T-cell (primary cell): ENCODE measurements at regions not wholly inside any gene's neighbourhood (a gene's known extent, or its start where the extent isn't known, plus 50 kb on each side); places are given as distances from the start of the nearest gene placed in this dataset.

ENCODE experiments used
- ATAC-seq, 4 experiments: fragments of 200-7000 bp in 3 of 4; fragments of 150-1000 bp in 1 of 4; cut with Tn5 transposase; replicated peaks in 1 of 4; 1 replicate in 3 of 4; 2 replicates in 1 of 4; pipeline ENCODE4 v1.10.0; 2021; ENCODE audit warnings: moderate library complexity in 3 of 4, mild to moderate bottlenecking in 2 of 4, moderate number of reproducible peaks in 1 of 4
- CTCF ChIA-PET, 2 donors: fragments of 300-600 bp; sonication (Branson Sonifier 250); formaldehyde crosslinking; loops; one replicate each; lab custom pipeline; 2022; ENCODE audit warnings: antibody characterized with exemption in 2 of 2; lab: Charles Lee
- POLR2A ChIA-PET, 2 donors: fragments of 300-600 bp; sonication (Branson Sonifier 250); formaldehyde crosslinking; loops; one replicate each; lab custom pipeline; 2022; ENCODE audit warnings: antibody characterized with exemption in 2 of 2; lab: Charles Lee
- DNase-seq, 35 experiments: peaks; one replicate each; pipeline versions ENCODE4 v3.0.0 to v3.0.0-alpha.2; 2013 to 2023
- H3K27ac ChIP-seq: one replicate; pipeline ENCODE4 v1.5.1; 2013; ENCODE audit warnings: low read length
- H3K27me3 ChIP-seq, 2 experiments: replicated peaks in 1 of 2; 1 replicate in 1 of 2; 2 replicates in 1 of 2; pipeline versions ENCODE4 v1.6.1 to v1.7.0; 2013; ENCODE audit warnings: low read length in 1 of 2, mixed read lengths in 1 of 2; ENCODE audit not compliant: control insufficient read depth in 2 of 2, insufficient read depth in 2 of 2; ENCODE audit errors: extremely low read depth in 1 of 2
- H3K36me3 ChIP-seq, 2 donors: 1 replicate in 1 of 2; 2 replicates in 1 of 2; pipeline versions ENCODE4 v1.6.1 to v1.7.0; 2013; ENCODE audit warnings: low read length in 1 of 2; ENCODE audit not compliant: control insufficient read depth in 2 of 2, insufficient read depth in 1 of 2; ENCODE audit errors: extremely low read depth in 1 of 2
- H3K4me1 ChIP-seq, 2 experiments: 1 replicate in 1 of 2; 2 replicates in 1 of 2; pipeline versions ENCODE4 v1.6.1 to v1.7.0; 2013; ENCODE audit warnings: low read length in 2 of 2, mixed read lengths in 1 of 2; ENCODE audit not compliant: insufficient read depth in 2 of 2, control insufficient read depth in 1 of 2; ENCODE audit errors: extremely low read depth in 1 of 2
- H3K4me3 ChIP-seq, 2 donors: 1 replicate in 1 of 2; 2 replicates in 1 of 2; pipeline versions ENCODE4 v1.5.1 to v1.7.0; 2013; ENCODE audit warnings: mild to moderate bottlenecking in 2 of 2, low read length in 1 of 2, moderate library complexity in 1 of 2; ENCODE audit not compliant: control insufficient read depth in 1 of 2; ENCODE audit errors: extremely low read depth in 1 of 2
- H3K9me3 ChIP-seq: 2 replicates; pipeline ENCODE4 v1.7.0; 2013
- H3K27ac Mint-ChIP-seq, 2 donors: one replicate each; pipeline ENCODE4 v1.8.0; 2020 to 2021; ENCODE audit warnings: mild to moderate bottlenecking in 2 of 2, mixed read lengths in 2 of 2
- H3K27me3 Mint-ChIP-seq, 2 donors: one replicate each; pipeline ENCODE4 v1.8.0; 2021 to 2022; ENCODE audit warnings: mixed read lengths in 2 of 2
- H3K36me3 Mint-ChIP-seq: one replicate; pipeline ENCODE4 v1.8.0; 2021; ENCODE audit warnings: mixed read lengths
- H3K4me1 Mint-ChIP-seq, 3 donors: one replicate each; pipeline ENCODE4 v1.8.0; 2020 to 2022; ENCODE audit warnings: mixed read lengths in 3 of 3, mild to moderate bottlenecking in 1 of 3
- H3K4me3 Mint-ChIP-seq, 3 donors: one replicate each; pipeline ENCODE4 v1.8.0; 2020 to 2022; ENCODE audit warnings: mild to moderate bottlenecking in 3 of 3, mixed read lengths in 3 of 3, moderate library complexity in 3 of 3
- H3K9me3 Mint-ChIP-seq, 3 donors: one replicate each; pipeline ENCODE4 v1.8.0; 2020 to 2022; ENCODE audit warnings: mixed read lengths in 3 of 3
- WGBS: methylation state at CpG from one replicate; pipeline ENCODE4 v1.1.5; 2013; ENCODE audit warnings: missing lambda C conversion rate; ENCODE audit not compliant: insufficient coverage; 5-methylcytosine and 5-hydroxymethylcytosine counted together

DNA sequence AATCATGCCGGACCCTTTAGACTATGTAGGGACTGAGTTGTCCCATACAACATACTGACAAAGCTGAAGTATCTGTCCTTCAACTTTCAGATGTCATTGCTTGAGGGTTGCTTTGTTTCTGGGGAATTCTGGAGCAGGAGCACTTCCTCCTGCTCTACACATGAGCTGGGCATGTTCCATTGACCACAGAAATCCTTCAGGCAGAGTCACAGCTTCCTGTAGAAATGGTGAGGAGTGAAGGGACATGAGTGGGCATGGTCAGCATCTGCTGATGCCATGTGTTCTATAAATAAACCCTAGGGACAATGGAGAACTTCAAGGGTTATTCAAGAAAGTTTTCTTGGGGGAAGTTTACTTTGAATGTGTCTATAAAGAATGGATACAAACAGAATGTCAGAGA, 296.6 kb upstream of the FBXL7 start:
- no peak overlapping the region for H3K27ac ChIP-seq
- H3K36me3 ChIP-seq: no peaks in the 10 kb centered on the region
- Mint-ChIP-seq H3K27ac (no peak overlapping the region), H3K4me1 (no peaks in the 10 kb centered on the region), H3K9me3 (peaks cover 11 to 21% (median 17%) of the 10 kb centered on the region in 3 donors), H3K27me3 (no peaks in the 10 kb centered on the region), H3K36me3 (no peaks in the 10 kb centered on the region), H3K4me3 (no peak overlapping the region)
- no peaks in the 10 kb centered on the region for H3K27me3 ChIP-seq
- H3K4me3 ChIP-seq: no peak overlapping the region
- no peaks in the 10 kb centered on the region for H3K9me3 ChIP-seq
- ATAC-seq: no peak
- DNase-seq: no peak
- H3K4me1 ChIP-seq: no peaks in the 10 kb centered on the region
- no CpG with 5 or more reads among the region's 1 CpG for WGBS
- ChIA-PET POLR2A (no interaction called here), CTCF (no interaction called here)

DNA sequence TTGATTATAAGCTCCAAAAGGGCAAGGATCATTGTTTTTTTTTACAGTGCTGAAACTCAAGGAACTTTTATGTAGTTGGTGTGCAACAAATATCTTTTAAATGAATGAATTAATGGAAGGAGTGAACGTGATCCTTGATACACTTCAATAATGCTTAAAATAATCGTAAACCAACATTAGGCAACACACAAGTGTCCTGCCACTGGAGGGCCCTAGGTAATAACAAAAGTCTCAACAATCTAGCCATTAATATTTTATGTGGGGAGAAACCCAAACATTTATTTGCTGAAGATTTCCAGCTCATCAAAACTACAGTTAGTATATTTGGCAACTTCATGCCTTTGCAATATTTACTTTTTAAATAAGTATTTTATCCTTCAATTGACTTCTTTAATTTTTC, 309.0 kb upstream of the FBXL7 start:
- WGBS: no CpG with 5 or more reads among the region's 2 CpGs
- Mint-ChIP-seq H3K36me3 (no peaks in the 10 kb centered on the region), H3K27me3 (no peaks in the 10 kb centered on the region), H3K4me1 (no peaks in the 10 kb centered on the region), H3K9me3 (peaks cover 12 to 28% (median 25%) of the 10 kb centered on the region in 3 donors), H3K4me3 (no peak overlapping the region), H3K27ac (no peak overlapping the region)
- ATAC-seq (no peak), DNase-seq (no peak)
- no peaks in the 10 kb centered on the region for H3K27me3 ChIP-seq
- POLR2A ChIA-PET: no interaction called here
- no peaks in the 10 kb centered on the region for H3K4me1 ChIP-seq
- CTCF ChIA-PET: no interaction called here
- H3K9me3 ChIP-seq: no peaks in the 10 kb centered on the region
- H3K4me3 ChIP-seq: no peak overlapping the region
- no peak overlapping the region for H3K27ac ChIP-seq
- no peaks in the 10 kb centered on the region for H3K36me3 ChIP-seq

DNA sequence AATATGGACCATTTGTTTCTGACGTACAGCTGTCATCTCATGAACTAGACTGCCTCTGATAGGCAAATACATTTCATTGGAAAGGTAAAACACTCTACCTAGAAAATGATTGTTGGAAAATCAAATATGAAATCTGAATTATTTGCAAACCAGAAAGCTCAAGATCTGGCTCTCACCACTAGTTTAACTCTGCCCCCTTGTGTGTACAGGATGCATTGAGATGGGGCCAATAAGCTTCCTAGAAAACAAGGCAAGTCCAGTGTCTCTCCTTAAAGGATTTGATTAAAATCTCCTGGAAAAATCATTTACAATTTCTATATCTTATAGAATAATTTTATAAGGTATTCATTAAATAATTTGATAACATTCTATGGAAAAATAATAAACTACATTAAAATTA, 311.9 kb upstream of the ANKH start:
- Mint-ChIP-seq H3K36me3 (no peaks in the 10 kb centered on the region), H3K4me3 (no peak overlapping the region), H3K4me1 (no peaks in the 10 kb centered on the region), H3K27me3 (no peaks in the 10 kb centered on the region), H3K9me3 (peaks cover 12 to 25% (median 20%) of the 10 kb centered on the region in 3 donors), H3K27ac (no peak overlapping the region)
- H3K4me1 ChIP-seq: no peaks in the 10 kb centered on the region
- ChIA-PET POLR2A (no interaction called here), CTCF (no interaction called here)
- WGBS: no CpG with 5 or more reads among the region's 1 CpG
- H3K36me3 ChIP-seq: no peaks in the 10 kb centered on the region
- no peak overlapping the region for H3K4me3 ChIP-seq
- no peak overlapping the region for H3K27ac ChIP-seq
- DNase-seq: no peak
- H3K9me3 ChIP-seq: no peaks in the 10 kb centered on the region
- ATAC-seq: no peak
- H3K27me3 ChIP-seq: no peaks in the 10 kb centered on the region

DNA sequence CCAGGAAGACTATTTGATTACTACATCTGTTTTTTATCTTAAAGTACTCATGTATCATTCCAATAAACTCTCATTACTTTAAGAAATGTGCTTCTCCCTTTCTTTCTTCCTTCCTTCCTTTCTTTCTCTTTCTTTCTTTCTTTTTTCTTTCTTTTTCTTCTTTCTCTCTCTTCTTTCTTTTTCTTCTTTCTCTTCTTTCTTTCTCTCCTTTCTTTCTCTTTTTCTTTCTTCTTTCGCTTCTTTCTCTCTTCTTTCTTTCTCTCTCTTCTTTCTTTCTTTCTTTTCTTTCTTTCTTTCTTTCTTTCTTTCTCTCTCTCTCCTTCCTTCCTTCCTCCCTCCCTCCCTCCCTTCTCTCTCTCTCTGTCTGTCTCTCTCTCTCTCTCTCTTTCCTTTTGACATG, 298.6 kb upstream of the ANKH start:
- Mint-ChIP-seq H3K4me3 (no peak overlapping the region), H3K27me3 (no peaks in the 10 kb centered on the region), H3K36me3 (no peaks in the 10 kb centered on the region), H3K9me3 (peaks cover 23 to 50% (median 46%) of the 10 kb centered on the region in 3 donors), H3K27ac (no peak overlapping the region), H3K4me1 (no peaks in the 10 kb centered on the region)
- DNase-seq (no peak), ATAC-seq (no peak)
- H3K4me1 ChIP-seq: no peaks in the 10 kb centered on the region
- no CpG with 5 or more reads among the region's 1 CpG for WGBS
- no peaks in the 10 kb centered on the region for H3K27me3 ChIP-seq
- no peak overlapping the region for H3K27ac ChIP-seq
- no peaks in the 10 kb centered on the region for H3K9me3 ChIP-seq
- CTCF ChIA-PET: no interaction called here
- no peaks in the 10 kb centered on the region for H3K36me3 ChIP-seq
- POLR2A ChIA-PET: no interaction called here
- H3K4me3 ChIP-seq: no peak overlapping the region

DNA sequence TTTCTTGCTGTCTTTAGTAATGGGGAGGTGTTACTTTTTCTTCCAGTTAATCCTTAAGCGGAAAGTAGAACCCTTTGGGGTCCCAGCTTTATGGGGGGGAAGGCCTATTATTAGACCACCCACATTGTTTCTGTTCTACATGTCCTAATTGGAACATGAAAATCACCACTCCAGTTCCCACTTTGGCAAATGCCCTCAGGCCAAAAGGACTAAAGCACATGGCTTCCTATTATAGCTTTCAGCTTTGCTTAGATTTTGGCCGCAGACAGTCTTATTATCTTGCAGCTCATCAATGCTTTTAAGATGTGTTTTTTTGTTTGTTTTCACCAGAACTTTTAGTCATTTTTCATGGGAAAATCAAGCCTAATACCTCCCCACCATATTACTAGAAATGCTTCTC, 296.8 kb upstream of the ANKH start:
- Mint-ChIP-seq H3K27me3 (no peaks in the 10 kb centered on the region), H3K4me1 (no peaks in the 10 kb centered on the region), H3K36me3 (no peaks in the 10 kb centered on the region), H3K27ac (no peak overlapping the region), H3K4me3 (no peak overlapping the region), H3K9me3 (peaks cover 27 to 56% (median 51%) of the 10 kb centered on the region in 3 donors)
- no peak for DNase-seq
- no peaks in the 10 kb centered on the region for H3K4me1 ChIP-seq
- ChIA-PET CTCF (no interaction called here), POLR2A (no interaction called here)
- H3K36me3 ChIP-seq: no peaks in the 10 kb centered on the region
- no peaks in the 10 kb centered on the region for H3K9me3 ChIP-seq
- no peaks in the 10 kb centered on the region for H3K27me3 ChIP-seq
- no peak overlapping the region for H3K27ac ChIP-seq
- WGBS: no CpG with 5 or more reads among the region's 2 CpGs
- H3K4me3 ChIP-seq: no peak overlapping the region
- no peak for ATAC-seq

DNA sequence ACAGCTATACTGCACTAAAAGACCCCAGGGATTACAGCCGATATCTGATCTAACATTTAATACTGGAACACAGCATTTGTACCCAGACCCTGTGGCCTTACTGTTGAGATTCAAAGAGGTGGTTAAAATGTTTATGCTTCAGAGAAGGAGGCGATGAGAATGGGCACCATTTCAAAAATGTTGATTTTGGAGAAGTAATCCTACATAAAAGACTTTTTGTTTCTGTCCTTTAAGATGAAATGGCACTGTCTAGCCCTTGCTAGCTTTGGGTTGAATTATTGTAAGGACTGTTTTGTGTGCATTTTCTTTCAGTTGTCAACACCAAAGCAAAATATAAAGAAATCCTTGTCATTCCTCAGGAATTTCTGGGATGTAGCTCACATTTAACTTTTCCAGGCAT, 288.5 kb upstream of the ANKH start:
- ATAC-seq: no peak
- H3K4me1 ChIP-seq: no peaks in the 10 kb centered on the region
- Mint-ChIP-seq H3K4me3 (no peak overlapping the region), H3K4me1 (no peaks in the 10 kb centered on the region), H3K27ac (no peak overlapping the region), H3K27me3 (peaks cover 0 to 1% of the 10 kb centered on the region in 2 donors), H3K9me3 (peaks cover 26 to 40% (median 40%) of the 10 kb centered on the region in 3 donors), H3K36me3 (no peaks in the 10 kb centered on the region)
- 50% methylated on average over 1 of the region's 2 CpGs for WGBS
- no peaks in the 10 kb centered on the region for H3K9me3 ChIP-seq
- ChIA-PET POLR2A (no interaction called here), CTCF (no interaction called here)
- DNase-seq: no peak
- H3K36me3 ChIP-seq: no peaks in the 10 kb centered on the region
- no peaks in the 10 kb centered on the region for H3K27me3 ChIP-seq
- H3K4me3 ChIP-seq: no peak overlapping the region
- no peak overlapping the region for H3K27ac ChIP-seq

DNA sequence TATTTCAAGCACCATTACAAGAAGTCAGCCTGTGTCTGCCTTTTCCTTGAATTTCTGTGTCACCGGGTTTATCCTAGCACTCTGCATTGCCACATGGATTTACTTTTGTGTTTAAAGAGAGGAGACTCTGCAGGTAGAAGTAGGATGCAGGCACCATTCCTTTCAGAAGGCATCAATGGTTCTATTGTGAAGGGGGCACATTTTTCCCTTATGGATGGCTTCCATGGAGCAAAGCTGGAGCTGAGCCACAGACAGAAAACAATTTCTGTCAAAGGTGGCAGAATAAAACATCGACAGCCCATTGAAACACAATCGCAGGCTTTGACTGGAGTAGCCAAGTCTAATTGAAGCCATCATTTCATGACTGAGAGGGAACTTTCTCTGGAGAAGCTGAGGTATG, 288.0 kb upstream of the ANKH start:
- Histone ChIP-seq H3K27me3 (no peaks in the 10 kb centered on the region), H3K4me1 (no peaks in the 10 kb centered on the region), H3K27ac (no peak overlapping the region), H3K9me3 (no peaks in the 10 kb centered on the region), H3K4me3 (no peak overlapping the region), H3K36me3 (no peaks in the 10 kb centered on the region)
- no peak overlapping the region for H3K4me3 Mint-ChIP-seq
- H3K9me3 Mint-ChIP-seq: peaks cover 31 to 40% (median 38%) of the 10 kb centered on the region in 3 donors
- H3K4me1 Mint-ChIP-seq: no peaks in the 10 kb centered on the region
- DNase-seq (no peak), ATAC-seq (no peak)
- H3K27ac Mint-ChIP-seq: no peak overlapping the region
- H3K36me3 Mint-ChIP-seq: no peaks in the 10 kb centered on the region
- 86% methylated on average over 2 of the region's 3 CpGs for WGBS
- POLR2A ChIA-PET: no interaction called here
- CTCF ChIA-PET: no interaction called here
- peaks cover 0 to 1% of the 10 kb centered on the region in 2 donors for H3K27me3 Mint-ChIP-seq
